IPS-NIHi7 (cell line): ENCODE measurements at regions not wholly inside any gene's neighbourhood (a gene's known extent, or its start where the extent isn't known, plus 50 kb on each side); places are given as distances from the start of the nearest gene placed in this dataset.

Source experiments
- DNase-seq: peaks from one replicate; pipeline ENCODE4 v3.0.0; 2012; ENCODE audit warnings: mixed read lengths; ENCODE audit errors: extremely low spot score

- DNase-seq = no peak
Observed at GRCh38 chr16:54369861-54370260, 83.3 kb upstream of the IRX3 start.

- DNase-seq = no peak
Observed at GRCh38 chr16:54366943-54367342, 80.4 kb upstream of the IRX3 start.

GRCh38 chr16:54365990-54366634 is 79.5 kb upstream of the IRX3 start:
- DNase-seq = no peak

GRCh38 chr16:54363766-54364165 is 77.2 kb upstream of the IRX3 start:
- DNase-seq = no peak

- no peak for DNase-seq
Observed at GRCh38 chr16:54362591-54363206, 76.1 kb upstream of the IRX3 start.

- DNase-seq = no peak
Observed at GRCh38 chr16:54361246-54361645, 74.7 kb upstream of the IRX3 start.

GRCh38 chr16:54360681-54361080 is 74.1 kb upstream of the IRX3 start:
- no peak for DNase-seq

GRCh38 chr16:54359555-54359954 is 73.0 kb upstream of the IRX3 start:
- DNase-seq = no peak

- no peak for DNase-seq
Observed at GRCh38 chr16:54359081-54359480, 72.5 kb upstream of the IRX3 start.

GRCh38 chr16:54356391-54356790 is 69.8 kb upstream of the IRX3 start:
- no peak for DNase-seq

GRCh38 chr16:54355251-54355650 is 68.7 kb upstream of the IRX3 start:
- no peak for DNase-seq

GRCh38 chr16:54353097-54353496 is 66.5 kb upstream of the IRX3 start:
- DNase-seq = no peak

GRCh38 chr16:54351171-54351570 is 64.6 kb upstream of the IRX3 start:
- DNase-seq = no peak

- no peak for DNase-seq
Observed at GRCh38 chr16:54347961-54348360, 61.4 kb upstream of the IRX3 start.

GRCh38 chr16:54346041-54346440 is 59.5 kb upstream of the IRX3 start:
- no peak for DNase-seq

- DNase-seq = no peak
Observed at GRCh38 chr16:54344646-54345630, 58.4 kb upstream of the IRX3 start.

GRCh38 chr16:54342966-54343365 is 56.4 kb upstream of the IRX3 start:
- DNase-seq = no peak

- no peak for DNase-seq
Observed at GRCh38 chr16:54341892-54342776, 55.5 kb upstream of the IRX3 start.

- DNase-seq = no peak
Observed at GRCh38 chr16:54340531-54340930, 53.9 kb upstream of the IRX3 start.

- no peak for DNase-seq
Observed at GRCh38 chr16:54336631-54337204, 50.1 kb upstream of the IRX3 start.
